Embryonic facial prominence (tissue), 1 donor: ENCODE measurements at regions not wholly inside any gene's neighbourhood (a gene's known extent, or its start where the extent isn't known, plus 50 kb on each side); places are given as distances from the start of the nearest gene placed in this dataset.

ENCODE experiments used
- DNase-seq: peaks from one replicate; pipeline ENCODE4 v3.0.0-alpha.2; 2016; ENCODE audit errors: extremely low spot score

- no peak for DNase-seq
Observed at GRCh38 chr11:10358696-10359095, 53.8 kb downstream of the ADM start.

- DNase-seq = no peak
Observed at GRCh38 chr11:10359171-10359570, 54.3 kb downstream of the ADM start.

GRCh38 chr11:10360835-10361234 is 56.0 kb downstream of the ADM start:
- no peak for DNase-seq

- DNase-seq = no peak
Observed at GRCh38 chr11:10365045-10365444, 60.2 kb downstream of the ADM start.

GRCh38 chr11:10366568-10367331 is 61.9 kb downstream of the ADM start:
- no peak for DNase-seq

- DNase-seq = no peak
Observed at GRCh38 chr11:10371926-10372641, 67.2 kb downstream of the ADM start.

- DNase-seq = no peak
Observed at GRCh38 chr11:10373340-10373739, 68.5 kb downstream of the ADM start.

- DNase-seq = no peak
Observed at GRCh38 chr11:10373929-10374328, 69.1 kb downstream of the ADM start.

GRCh38 chr11:10374386-10374785 is 69.5 kb downstream of the ADM start:
- DNase-seq = no peak

- no peak for DNase-seq
Observed at GRCh38 chr11:10375280-10375971, 70.6 kb downstream of the ADM start.

GRCh38 chr11:10376061-10376460 is 71.2 kb downstream of the ADM start:
- DNase-seq = no peak

GRCh38 chr11:10377183-10377582 is 72.3 kb downstream of the ADM start:
- no peak for DNase-seq

- DNase-seq = no peak
Observed at GRCh38 chr11:10378362-10378761, 73.5 kb downstream of the ADM start.

GRCh38 chr11:10379022-10379421 is 74.1 kb downstream of the ADM start:
- no peak for DNase-seq

GRCh38 chr11:10379426-10379825 is 74.6 kb downstream of the ADM start:
- DNase-seq = no peak

GRCh38 chr11:10379871-10380568 is 75.0 kb upstream of the AMPD3 start:
- no peak for DNase-seq

GRCh38 chr11:10380921-10381320 is 74.1 kb upstream of the AMPD3 start:
- DNase-seq = no peak

- no peak for DNase-seq
Observed at GRCh38 chr11:10381736-10382135, 73.3 kb upstream of the AMPD3 start.

GRCh38 chr11:10382518-10382917 is 72.5 kb upstream of the AMPD3 start:
- no peak for DNase-seq

GRCh38 chr11:10385696-10386095 is 69.4 kb upstream of the AMPD3 start:
- no peak for DNase-seq

- DNase-seq = no peak
Observed at GRCh38 chr11:10386361-10386760, 68.7 kb upstream of the AMPD3 start.

GRCh38 chr11:10386861-10387205 is 68.2 kb upstream of the AMPD3 start:
- no peak for DNase-seq
